GM12878 (cell line): ENCODE measurements at regions not wholly inside any gene's neighbourhood (a gene's known extent, or its start where the extent isn't known, plus 50 kb on each side); places are given as distances from the start of the nearest gene placed in this dataset.

Source experiments
- ATAC-seq: fragments of 200-7000 bp; cut with Tn5 transposase; 3 replicates; pipeline ENCODE4 v1.9.1; 2020; ENCODE audit warnings: mild to moderate bottlenecking, moderate library complexity
- BruUV-seq: library from RNA; stranded (reverse); fragments of 400-500 nt; replicated peaks from 2 replicates; lab custom pipeline; 2021; lab: Mats Ljungman, UMichigan
- CTCF ChIA-PET: fragments of 300-600 bp; sonication (Branson Sonifier 250); formaldehyde crosslinking; extraction: SDS; loops from one replicate; lab custom pipeline; 2021; ENCODE audit warnings: inconsistent platforms; lab: Yijun Ruan, JAX
- POLR2A ChIA-PET: fragments of 350-600 bp; formaldehyde crosslinking; extraction: SDS; loops from one replicate; lab custom pipeline; 2021; ENCODE audit warnings: inconsistent platforms; lab: Charles Lee
- RAD21 ChIA-PET: fragments of 300-600 bp; sonication (Branson Sonifier 250); formaldehyde crosslinking; loops from one replicate; lab custom pipeline; 2023; ENCODE audit warnings: antibody characterized with exemption; ENCODE audit not compliant: unreplicated experiment; lab: Charles Lee
- SMC1A ChIA-PET: fragments of 300-600 bp; sonication (Branson Sonifier 250); formaldehyde crosslinking; loops from one replicate; lab custom pipeline; 2023; ENCODE audit not compliant: unreplicated experiment, uncharacterized antibody; lab: Charles Lee
- DNase-seq: peaks from one replicate; pipeline ENCODE4 v3.0.0-alpha.2; 2011; ENCODE audit warnings: low read depth, low spot score
- FAIRE-seq: peaks from 3 replicates; lab custom pipeline; 2011; peaks lifted over from hg19 to GRCh38; lab: Jason Lieb, UNC
- H2AFZ ChIP-seq: 2 replicates; pipeline ENCODE4 v1.6.0; 2011; ENCODE audit warnings: low read depth, low read length, control low read depth; ENCODE audit not compliant: control insufficient read depth
- H3K27ac ChIP-seq: 2 replicates; pipeline ENCODE4 v1.5.1; 2011; ENCODE audit warnings: control low read depth; ENCODE audit not compliant: control insufficient read depth, insufficient read depth
- H3K27me3 ChIP-seq, 2 experiments: replicated peaks in 1 of 2; 2 replicates each; pipeline versions ENCODE4 v1.6.0 to v1.6.1; 2011; ENCODE audit warnings: low read length in 1 of 2; ENCODE audit not compliant: control insufficient read depth in 2 of 2, insufficient read depth in 2 of 2
- H3K36me3 ChIP-seq, 2 experiments: 2 replicates each; pipeline ENCODE4 v1.5.1; 2011; ENCODE audit warnings: low read length in 1 of 2; ENCODE audit not compliant: control insufficient read depth in 2 of 2, insufficient read depth in 2 of 2
- H3K4me1 ChIP-seq: 2 replicates; pipeline ENCODE4 v1.6.1; 2011; ENCODE audit warnings: mild to moderate bottlenecking, low read length, moderate library complexity, mixed read lengths; ENCODE audit not compliant: control insufficient read depth, insufficient read depth
- H3K4me2 ChIP-seq: 2 replicates; pipeline ENCODE4 v1.6.0; 2011; ENCODE audit warnings: control low read depth; ENCODE audit not compliant: control insufficient read depth, insufficient read depth
- H3K4me3 ChIP-seq: fragments of 200-600 bp; sonication (generic); 2 replicates; pipeline ENCODE4 v1.5.1; 2016
- H3K79me2 ChIP-seq: 2 replicates; pipeline ENCODE4 v1.6.0; 2011; ENCODE audit warnings: low read length; ENCODE audit not compliant: control insufficient read depth, insufficient read depth
- H3K9ac ChIP-seq: 2 replicates; pipeline ENCODE4 v1.8.0; 2011; ENCODE audit warnings: low read length, control low read depth, mixed read lengths; ENCODE audit not compliant: control insufficient read depth, insufficient read depth
- H3K9me3 ChIP-seq: replicated peaks from 3 replicates; pipeline ENCODE4 v1.5.1; 2011; ENCODE audit warnings: mild to moderate bottlenecking, low read length; ENCODE audit not compliant: control insufficient read depth, insufficient read depth
- H4K20me1 ChIP-seq: 2 replicates; pipeline ENCODE4 v1.6.0; 2011; ENCODE audit not compliant: control insufficient read depth, insufficient read depth
- ASH2L ChIP-seq: fragments of 300-600, 200-600 bp; sonication (generic); IDR thresholded peaks from 2 replicates; pipeline ENCODE4 v1.6.1; 2017; ENCODE audit warnings: low read depth, mild to moderate bottlenecking, borderline replicate concordance
- MLLT1 ChIP-seq: fragments of 450-650 bp; IDR thresholded peaks from 2 replicates; pipeline ENCODE4 v1.6.1; 2016; ENCODE audit warnings: mild to moderate bottlenecking
- PML ChIP-seq: IDR thresholded peaks from 2 replicates; pipeline ENCODE4 v1.6.1; 2012; ENCODE audit warnings: low read length, inconsistent platforms
- POLR2A ChIP-seq: IDR thresholded peaks from 2 replicates; pipeline ENCODE4 v1.6.1; 2011; ENCODE audit warnings: low read depth, mild to moderate bottlenecking, low read length
- REST ChIP-seq: IDR thresholded peaks from 2 replicates; pipeline ENCODE4 v1.6.1; 2012; ENCODE audit warnings: mild to moderate bottlenecking, low read depth, low read length
- RUNX3 ChIP-seq: IDR thresholded peaks from 2 replicates; pipeline ENCODE4 v1.6.1; 2012; ENCODE audit warnings: low read length, inconsistent platforms
- ZBED1 ChIP-seq: IDR thresholded peaks from 2 replicates; pipeline ENCODE4 v1.6.1; 2016; ENCODE audit warnings: borderline replicate concordance
- WGBS: methylation state at CpG from one replicate; pipeline ENCODE4 v1.1.6; 2016; ENCODE audit warnings: low lambda C conversion rate; ENCODE audit not compliant: insufficient replicate concordance, insufficient coverage; ENCODE audit errors: missing lambda C conversion rate; 5-methylcytosine and 5-hydroxymethylcytosine counted together
- in situ Hi-C: fragments of 300-500 bp; cut with MboI; formaldehyde crosslinking; loops from 9 replicates; pipeline ENCODE4 v1.14.3; 2018; ENCODE audit warnings: mixed read lengths
- intact Hi-C: fragments of 100-400 bp; cut with micrococcal nuclease; formaldehyde crosslinking; loops from one replicate; pipeline ENCODE4 v1.14.2; 2022; ENCODE audit not compliant: unreplicated experiment

- TF ChIP-seq MLLT1 (no peak), ZBED1 (no peak), REST (no peak), ASH2L (no peak), PML (no peak)
- TF ChIP-seq, all 136 proteins: peak for 0
These were observed 54.8 kb upstream of the DUSP10 start (continued) for GRCh38 chr1:221796700-221797099.

GRCh38 chr1:221795380-221795779, 53.5 kb upstream of the DUSP10 start:
- TF ChIP-seq RUNX3, result peak; percentile 21; the same call in 1 of the 2 replicates
- no peak for TF ChIP-seq POLR2A
- CTCF ChIA-PET, result interaction anchor here (1.2 to 1.6 kb wide), 6 partner anchors 9 to 52 kb away, joined by 3 to 9 read pairs (median 4); no protein-coding TSS in a partner anchor
- no peak for FAIRE-seq
- no peaks in the 10 kb centered on the region for H3K79me2 ChIP-seq
- H3K27me3 ChIP-seq, result no peaks in the 10 kb centered on the region
- peaks cover 25% of the 10 kb centered on the region for H3K4me1 ChIP-seq
- RAD21 ChIA-PET, result interaction anchor here (0.5 to 5.3 kb wide), 18 partner anchors 12 to 252 kb away, joined by 3 to 69 read pairs (median 5); partner anchors contain the start of gene DUSP10
- intact Hi-C loops (no loop called here), in situ Hi-C loops (no loop called here)
- ATAC-seq, result peak; percentile 3; the same call in 1 of the 3 replicates
- no peak for DNase-seq
- POLR2A ChIA-PET, result interaction anchor here (0.7 to 2.0 kb wide), 7 partner anchors 14 to 52 kb away, joined by 3 to 9 read pairs (median 7); no protein-coding TSS in a partner anchor
- peaks cover 3% of the 10 kb centered on the region for H3K9me3 ChIP-seq
- H2AFZ ChIP-seq, result no peak overlapping the region
- WGBS, result 72% methylated on average over 3 of the region's 3 CpGs
- no peak overlapping the region for H3K4me3 ChIP-seq
- BruUV-seq, result no TSS peak
- no peaks in the 10 kb centered on the region for H3K36me3 ChIP-seq
- H3K9ac ChIP-seq, result no peak overlapping the region
- H3K4me2 ChIP-seq, result no peak overlapping the region
- SMC1A ChIA-PET, result interaction anchor here (0.7 to 4.3 kb wide), 28 partner anchors 12 to 256 kb away, joined by 3 to 49 read pairs (median 4); no protein-coding TSS in a partner anchor
- peak overlapping the region; percentile 41; the same call in 1 of the 2 replicates for H3K27ac ChIP-seq
- no peaks in the 10 kb centered on the region for H4K20me1 ChIP-seq
